GM20431 (cell line): ENCODE measurements at regions not wholly inside any gene's neighbourhood (a gene's known extent, or its start where the extent isn't known, plus 50 kb on each side); places are given as distances from the start of the nearest gene placed in this dataset.

ENCODE experiments used
- in situ Hi-C: fragments of 300-500 bp; cut with MseI, MboI; formaldehyde crosslinking; loops from one replicate; pipeline ENCODE4 v1.15.0; 2020; ENCODE audit warnings: low sequenced_read_pairs; ENCODE audit not compliant: unreplicated experiment

DNA sequence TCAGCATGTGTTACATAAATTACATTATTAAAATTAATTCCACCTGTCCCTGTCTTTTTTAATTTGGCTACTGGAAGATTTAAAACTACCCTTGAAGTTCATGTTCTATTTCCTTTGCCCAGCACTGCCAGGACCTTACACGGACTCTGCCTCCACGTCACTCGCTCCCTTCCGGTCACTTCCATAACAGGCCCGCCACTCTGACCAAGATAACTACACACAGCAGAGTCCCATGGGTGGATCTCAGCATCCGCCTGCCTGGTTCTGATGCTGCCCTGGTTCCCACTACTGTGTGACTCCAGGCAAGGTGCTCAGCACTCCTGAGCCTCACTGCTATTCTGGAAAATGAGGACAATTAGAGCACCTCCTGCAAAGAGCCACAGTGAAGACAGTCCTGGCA lies 153.3 kb upstream of the ERG start:
- in situ Hi-C loops = no loop called here

DNA sequence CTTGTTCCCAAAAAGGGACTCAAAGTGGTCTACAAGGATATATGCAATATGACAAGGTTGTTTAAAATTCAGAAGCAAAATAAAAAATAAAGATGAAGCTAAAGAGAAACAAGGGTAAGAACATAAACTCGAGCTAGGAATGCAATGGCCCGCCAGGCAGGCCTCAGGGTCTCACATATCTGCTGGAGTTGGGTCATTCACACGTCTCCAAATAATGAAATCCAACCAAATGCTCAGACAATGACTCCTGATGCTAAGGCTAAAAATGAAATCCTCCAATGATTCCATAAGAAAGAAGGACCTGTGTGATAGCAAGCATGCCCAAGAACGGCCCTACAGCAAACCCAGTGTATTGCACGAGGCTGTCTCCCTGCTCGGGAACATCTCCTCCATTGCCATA lies 153.3 kb upstream of the ETS2 start:
- in situ Hi-C loops = no loop called here

DNA sequence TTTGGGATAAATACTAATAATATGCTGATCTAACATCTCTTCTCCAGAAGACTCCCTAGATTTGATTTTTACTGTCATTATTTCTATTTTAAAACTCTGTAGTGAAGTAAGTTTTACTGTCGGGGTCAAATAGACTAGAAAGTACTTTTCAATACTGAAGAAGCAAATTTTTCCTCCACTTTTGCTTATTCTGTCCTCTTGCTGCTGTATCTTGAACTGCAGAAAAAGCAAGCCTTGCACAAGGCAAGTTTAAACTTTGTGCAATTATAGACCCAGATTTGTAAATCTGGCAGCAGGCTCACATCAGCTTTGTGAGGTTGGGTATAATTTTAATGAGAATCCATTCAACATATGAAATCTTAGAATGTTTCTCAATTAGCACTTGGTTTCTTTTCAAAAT lies 151.1 kb upstream of the ETS2 start:
- in situ Hi-C loops = no loop called here

DNA sequence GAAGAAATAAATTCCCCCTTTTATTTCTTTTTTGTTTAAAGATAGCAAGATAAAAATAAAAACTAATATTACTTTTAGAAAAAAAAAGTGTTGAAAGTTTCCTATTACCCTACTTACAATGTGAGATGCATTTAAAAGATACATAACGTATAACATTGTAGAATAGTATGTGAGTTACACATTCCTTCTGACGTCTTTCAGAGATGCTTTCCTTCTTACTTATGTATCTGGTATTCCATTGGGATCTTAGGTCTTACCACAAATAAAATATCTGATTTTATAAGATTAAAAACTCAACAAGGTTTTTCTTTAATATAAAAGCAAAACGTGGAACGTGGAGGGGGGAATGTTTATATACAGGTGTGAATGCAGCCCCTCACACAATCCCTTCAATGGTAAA lies 147.2 kb upstream of the ETS2 start:
- in situ Hi-C loops = no loop called here

DNA sequence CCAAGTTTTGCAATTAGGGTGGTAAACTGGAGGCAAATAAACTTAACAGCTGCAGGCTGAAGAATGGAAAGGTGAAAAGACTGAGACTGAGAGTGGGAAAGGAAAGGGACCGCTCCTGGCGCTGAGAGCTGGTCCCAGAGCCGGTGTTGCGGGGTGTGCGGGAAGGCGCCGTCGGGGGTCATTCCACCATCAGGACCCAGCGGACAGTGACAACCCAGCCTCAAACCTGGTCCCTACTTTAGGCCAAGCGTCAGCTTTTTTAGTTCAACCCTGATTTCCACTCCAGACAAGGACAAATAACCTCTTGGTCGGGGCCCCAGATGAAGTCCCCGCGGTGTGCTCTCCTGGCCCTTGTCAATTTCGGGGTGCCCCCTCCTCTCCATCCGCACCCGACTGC lies 145.8 kb upstream of the ETS2 start:
- in situ Hi-C loops = no loop called here

DNA sequence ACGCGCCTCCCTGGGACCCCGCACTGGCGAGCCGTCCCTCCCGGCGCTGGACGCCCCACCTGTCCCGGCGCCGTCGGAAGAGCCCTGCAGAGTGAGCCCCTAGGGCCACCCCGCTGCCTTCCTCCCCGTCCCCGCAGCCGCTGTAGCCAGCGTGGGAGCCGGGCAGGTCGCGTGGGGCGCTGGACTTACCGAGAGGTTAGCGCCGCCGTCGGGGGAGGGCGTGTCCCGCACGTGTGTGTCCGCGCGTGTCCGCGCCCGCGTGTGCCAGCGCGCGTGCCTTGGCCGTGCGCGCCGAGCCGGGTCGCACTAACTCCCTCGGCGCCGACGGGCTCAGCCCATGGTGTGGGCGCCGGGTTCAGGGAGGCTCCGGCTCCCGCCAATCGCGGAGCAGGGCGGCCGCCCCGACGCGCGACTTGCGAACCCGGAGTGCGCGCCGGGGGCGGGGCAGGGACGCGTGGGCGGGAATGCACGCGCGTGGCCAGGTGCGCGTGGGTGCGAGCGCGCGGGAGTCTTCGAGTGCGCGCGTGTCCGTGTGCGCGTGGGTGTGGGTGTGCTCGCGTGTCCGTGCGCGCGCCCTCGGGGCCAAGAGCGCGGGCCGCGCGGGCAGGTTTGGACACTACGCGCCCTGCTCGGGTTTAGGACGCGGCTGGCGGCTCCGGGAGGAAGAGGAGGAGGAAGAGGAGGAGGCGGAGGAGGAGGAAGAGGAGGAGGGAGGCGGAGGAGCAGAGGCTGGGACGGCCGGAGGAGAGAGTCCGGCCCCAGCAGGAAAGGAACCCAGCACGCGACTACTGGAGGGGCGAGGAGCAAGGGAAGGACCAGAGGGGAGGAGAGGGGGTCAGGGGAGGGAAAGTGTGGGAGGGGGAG lies 145.2 kb upstream of the ETS2 start:
- in situ Hi-C loops = no loop called here

DNA sequence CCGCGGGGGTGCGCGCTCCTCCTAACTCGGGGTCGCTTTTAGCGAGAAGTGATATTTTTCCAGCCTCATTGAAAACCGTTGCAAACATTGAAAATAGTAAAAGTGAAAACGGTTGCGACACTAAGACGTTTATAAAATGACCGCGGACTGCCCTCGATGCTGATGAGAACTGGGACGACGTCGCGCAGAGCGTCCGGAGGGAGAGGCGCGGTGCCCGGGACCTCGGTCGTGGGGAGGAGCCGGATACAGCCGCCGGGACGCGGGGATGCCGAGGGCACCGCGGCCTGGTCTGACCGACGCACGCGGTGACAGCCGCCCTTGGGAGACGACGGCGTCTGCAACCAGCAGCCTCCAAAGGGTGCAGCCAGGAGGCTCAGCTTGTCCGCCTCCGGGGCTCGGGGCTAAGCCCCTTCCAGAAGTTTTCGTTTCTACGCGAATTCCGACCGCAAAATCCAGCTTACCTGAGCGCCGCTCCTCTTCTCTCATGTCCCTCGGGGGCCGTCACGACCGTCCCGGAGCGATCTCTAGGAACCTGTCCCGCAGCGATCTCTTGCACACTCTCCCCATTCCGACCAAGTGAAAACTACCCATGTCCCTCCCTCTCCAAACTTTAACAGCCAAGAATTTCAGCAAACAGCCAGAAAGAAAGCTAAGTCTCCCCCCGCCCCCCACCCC lies 144.4 kb upstream of the ETS2 start:
- in situ Hi-C loops = no loop called here

DNA sequence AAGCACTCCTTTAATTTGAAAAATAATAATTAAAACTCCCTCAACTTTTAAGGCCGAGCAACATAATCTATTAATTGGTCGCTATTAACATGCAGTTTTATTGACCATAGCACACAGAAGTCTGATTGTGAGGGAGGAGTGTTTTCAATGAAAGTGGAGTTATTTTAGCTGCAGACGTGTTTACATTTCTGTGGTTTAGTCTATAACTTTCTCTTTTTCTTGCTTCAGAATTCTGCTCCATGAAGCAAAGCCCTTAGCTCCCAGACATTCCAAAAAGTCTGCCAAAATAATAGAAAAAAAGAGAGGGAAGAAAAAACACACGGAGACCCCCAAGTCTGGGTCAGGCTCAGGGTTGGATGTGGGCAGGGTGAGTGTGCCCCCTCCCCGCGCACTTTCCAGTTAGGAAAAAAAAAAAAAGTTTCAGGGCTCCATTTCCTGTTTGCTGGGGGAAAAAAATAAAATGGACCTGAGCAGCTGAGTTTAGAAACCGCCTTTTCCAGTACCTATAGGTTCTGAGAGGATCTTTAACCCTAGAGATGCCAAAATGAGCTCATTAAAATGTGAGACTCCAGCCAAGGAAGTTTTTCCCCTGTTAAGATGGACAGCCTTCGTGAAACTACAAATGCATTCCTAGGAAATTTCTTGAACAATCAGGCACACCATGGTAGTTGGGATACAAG lies 143.7 kb upstream of the ETS2 start:
- in situ Hi-C loops = no loop called here

DNA sequence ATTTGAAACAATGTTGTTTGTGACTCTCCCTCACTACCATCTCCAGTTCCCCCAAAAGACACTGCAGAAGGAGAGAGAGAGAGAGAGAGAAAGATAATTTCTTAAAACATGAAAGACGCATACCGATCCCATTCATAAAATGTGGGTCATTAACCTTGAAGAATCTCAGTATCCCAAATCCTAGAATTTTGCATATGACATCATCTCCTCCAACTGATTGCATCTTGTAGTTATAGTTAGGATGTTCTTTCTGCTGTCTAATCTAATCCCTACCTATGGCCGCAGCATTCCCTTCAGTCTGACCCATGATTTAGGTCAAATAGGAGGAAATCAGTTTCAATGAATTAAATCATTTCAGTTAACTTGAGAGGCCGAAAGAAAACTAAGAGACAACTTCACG lies 142.4 kb upstream of the ETS2 start:
- in situ Hi-C loops = no loop called here

DNA sequence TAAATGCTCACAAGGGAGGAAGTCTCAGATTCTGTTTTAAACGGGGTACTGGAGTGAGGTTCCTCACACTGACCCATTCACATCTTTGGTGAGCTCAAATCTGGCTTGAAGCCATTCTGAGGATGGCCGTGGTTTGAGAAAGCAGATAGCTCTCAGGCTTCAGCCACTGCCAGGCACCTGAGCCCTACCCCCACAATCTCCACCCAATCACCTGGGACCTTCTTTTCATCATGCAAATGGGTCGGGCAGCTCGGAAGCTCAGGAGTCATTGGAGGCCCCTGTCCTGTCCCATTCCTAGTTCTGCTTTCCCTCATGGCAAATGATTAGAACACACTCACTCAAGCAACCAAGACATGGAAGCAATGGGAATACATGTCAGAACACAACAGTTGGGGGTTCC lies 141.4 kb upstream of the ETS2 start:
- in situ Hi-C loops = no loop called here

DNA sequence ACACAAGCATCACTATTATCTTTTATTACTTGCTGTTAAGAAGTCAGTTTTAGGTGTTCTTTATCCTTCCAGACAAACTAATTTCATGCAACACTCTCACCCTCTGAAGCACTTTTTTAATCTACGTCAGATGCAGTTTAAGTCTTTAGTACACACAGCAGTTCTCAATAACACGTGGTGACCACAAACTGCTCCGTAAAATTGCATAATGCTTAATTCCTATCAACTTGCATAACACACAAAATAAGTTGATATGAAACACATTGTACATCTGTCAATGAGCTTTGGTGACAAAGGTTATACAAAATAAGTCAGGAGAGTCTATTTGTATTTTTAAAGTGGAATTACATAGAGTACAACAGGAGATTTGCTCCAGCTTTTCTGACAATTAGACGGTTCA lies 140.9 kb upstream of the ETS2 start:
- in situ Hi-C loops = no loop called here

DNA sequence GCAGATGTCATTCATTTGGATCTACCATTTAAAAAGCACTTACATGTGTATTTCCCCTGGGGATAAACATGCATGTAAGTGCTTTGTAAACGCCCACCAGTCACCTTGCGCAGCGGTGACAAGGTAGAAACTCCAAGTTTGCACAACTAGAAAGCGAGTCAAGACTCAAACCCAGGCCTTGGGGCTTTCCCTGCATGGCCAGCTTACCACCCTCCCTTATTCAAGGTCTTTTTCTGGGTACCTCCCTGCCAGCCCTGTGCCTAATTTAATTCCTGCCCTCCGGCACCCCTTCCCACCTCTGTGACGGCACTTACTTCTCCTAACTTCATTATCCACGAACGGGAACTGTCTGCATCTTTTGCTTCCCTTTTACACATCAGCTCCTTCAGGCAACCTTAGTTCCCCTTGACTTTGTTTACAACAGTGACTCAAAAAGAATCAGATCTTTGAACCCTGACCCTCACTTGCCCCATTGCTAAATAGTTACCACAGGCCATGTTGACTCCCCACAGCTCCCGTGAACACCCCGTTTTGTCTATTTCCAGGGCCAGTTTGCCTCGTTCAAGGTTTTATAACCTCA lies 138.3 kb upstream of the ETS2 start:
- in situ Hi-C loops = no loop called here

DNA sequence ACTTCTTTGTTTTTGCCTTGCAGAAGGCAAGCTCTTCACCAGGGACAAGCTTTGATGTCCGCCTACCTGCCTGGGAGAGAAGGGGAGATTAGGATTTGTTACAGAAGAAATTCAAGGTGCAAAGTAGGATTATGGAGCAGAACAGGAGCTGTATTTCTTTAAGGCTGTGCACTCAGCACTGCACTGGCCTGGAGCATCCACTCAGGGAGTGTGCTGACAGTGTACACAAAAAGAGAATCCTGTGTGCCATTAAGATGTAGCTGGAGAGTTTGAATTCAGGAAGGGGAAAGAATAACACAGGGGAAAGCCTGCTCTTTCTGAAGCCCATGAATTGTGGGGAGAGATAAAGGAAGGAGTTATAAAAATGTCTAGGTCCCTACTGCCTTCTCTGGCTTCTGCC lies 137.7 kb upstream of the ETS2 start:
- in situ Hi-C loops = no loop called here

DNA sequence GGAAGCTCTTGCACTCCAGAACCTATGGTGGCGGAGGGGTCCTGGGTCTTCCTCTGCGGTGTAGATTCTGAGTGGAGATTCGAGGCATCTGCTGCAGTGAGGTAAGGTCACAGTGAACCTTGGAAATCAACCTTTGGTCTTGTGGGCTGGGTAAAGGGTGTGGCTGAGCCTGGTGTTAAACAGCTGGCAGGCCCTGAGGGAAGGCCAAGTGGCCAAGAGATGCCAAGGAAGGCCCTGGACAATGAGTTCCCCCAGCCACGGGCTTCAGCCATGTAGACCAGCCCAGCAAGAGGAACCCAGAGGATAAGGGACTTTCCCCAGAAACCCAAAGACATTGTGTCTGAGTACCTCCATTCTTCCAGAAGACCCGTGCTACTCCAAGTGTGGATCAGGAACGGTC lies 137.2 kb upstream of the ETS2 start:
- in situ Hi-C loops = no loop called here

DNA sequence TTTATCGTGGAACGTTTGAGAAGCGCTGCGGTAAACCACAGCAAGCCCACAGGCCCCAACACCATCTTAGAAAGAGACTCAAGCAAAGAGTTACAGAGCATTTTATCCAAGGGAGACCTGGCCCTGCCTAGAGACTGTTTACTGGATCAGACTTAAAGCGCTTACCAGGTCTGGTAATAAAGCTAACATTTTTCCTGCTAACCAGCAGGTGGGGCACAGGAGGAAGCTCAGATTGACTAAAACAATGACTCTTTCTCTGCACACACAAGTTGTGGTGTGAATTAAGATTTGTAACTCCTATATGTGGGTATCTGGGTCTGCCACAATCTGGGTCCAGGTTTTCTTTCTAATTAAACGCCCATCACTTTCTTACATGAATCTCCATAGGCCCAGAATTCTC lies 136.5 kb upstream of the ETS2 start:
- in situ Hi-C loops = no loop called here

DNA sequence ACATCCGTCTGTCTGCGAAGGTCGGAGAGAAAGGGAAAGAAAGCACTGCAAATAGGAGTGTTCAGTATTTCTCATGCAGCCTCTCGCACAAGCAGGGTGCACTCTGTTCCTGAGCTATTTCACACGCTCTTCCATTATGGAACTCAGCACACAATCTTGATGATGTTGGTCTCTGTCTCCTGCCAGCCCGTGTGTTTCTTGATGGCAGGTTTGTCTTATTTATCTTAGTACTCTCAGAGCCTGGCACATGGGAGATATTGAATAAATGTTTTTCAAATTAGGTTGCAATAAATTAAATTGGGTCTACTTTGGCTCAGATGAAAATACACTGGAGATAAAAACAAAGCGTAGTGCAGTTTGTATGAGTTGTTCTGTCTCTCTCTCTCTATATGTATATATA lies 134.9 kb upstream of the ETS2 start:
- in situ Hi-C loops = no loop called here

DNA sequence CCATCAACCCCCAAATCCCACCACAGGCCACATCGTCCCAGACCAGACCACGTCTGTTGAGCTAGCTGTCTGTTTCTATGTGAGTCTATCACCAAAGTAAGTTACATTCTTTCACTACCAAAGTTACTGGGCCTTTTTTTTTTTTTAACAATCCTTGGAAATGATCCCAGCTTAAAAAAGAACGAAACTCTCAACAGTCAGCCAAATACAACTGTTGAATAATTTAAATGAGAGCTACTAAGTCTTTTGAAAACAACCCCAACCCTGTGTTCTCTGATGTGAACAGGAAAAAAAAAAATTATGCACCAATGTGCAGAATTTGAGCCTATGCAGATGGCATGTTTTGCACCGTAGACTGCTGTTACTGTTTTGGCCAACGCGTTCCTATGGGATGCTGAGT lies 134.0 kb upstream of the ETS2 start:
- in situ Hi-C loops = no loop called here

DNA sequence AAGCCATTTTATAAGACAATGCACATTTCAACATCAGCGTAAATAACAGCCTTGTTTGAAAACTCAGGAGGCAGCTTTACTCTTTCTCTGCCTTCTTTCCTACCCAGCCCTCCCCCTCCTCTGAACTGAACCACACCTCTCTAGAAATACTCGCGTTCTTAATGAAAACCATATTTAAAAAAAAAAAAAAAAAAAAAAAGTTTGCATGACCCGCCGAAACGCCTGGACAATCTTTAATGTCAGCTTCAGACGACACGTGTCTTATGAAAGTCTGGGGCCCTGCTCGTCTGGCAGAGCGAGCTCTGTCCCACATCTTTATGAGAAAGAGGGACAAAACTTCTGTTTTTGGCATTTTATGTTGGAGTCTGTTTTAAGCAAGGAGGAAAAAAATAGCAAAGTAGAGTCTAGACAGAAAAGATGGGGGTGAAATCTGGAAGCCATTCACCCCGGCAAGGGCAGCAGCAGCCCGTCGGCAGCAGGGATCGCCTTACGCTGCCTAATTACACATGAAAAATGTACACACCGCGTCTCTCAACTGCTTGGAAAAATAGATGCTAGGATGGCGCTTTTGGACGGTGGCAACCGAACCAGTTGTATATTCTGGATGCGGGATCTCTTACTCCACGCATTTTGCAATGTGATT lies 130.4 kb upstream of the ETS2 start:
- in situ Hi-C loops = no loop called here

DNA sequence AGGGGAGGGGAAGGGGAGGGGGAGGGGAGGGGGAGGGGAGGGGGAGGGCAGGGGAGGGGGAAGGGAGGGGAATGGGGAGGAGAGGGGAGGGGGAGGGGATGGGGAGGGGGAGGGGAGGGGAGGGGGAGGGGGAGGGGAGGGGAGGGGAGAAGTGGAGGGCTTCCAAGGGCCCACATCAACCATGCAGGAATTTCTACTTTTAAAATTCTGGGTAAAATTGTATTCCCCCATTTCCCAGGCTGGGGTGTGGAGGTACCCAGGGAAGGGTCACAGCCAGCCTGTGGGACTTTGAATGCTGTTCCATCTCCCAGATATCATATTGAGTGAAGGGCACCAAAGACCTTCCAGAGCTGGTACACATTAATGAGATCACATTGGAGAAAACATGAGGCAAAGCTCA lies 126.9 kb upstream of the ETS2 start:
- in situ Hi-C loops = no loop called here

DNA sequence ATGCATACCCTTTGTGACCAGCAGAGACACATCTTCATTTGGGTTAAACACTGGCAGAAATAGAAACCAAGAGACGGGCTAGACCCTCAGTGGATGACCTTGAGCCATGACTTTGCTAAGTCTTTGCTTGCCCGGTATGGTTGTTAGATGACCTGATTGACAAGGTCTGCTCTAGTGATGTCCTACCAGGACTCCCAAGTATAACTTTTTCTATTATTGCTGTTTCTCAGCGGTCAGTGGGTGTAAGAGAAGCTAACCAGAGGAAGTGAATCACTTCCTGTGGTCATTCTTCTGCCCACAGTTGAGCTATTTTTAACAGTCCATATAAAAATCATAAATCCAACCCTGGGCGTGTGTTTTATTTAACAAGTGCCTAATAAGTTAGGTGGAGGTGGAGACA lies 126.2 kb upstream of the ETS2 start:
- in situ Hi-C loops = no loop called here

DNA sequence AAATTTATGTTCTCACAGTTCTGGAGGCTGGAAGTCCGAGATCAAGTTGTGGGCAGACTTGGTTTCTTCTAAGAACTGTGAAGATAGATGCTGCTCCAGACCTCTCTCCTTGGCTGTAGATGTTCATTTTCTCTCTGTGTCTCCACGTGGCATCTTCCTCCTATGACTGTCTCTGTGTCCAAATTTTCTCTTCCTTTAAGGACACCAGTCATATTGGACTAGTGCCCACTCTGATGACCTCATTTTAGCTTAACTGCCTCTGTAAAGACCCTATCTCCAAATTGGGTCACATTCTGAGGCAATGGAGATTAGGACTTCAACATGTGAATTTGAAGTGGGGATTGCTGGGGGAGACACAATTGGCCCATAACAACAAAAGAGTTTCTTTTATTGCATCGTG lies 125.3 kb upstream of the ETS2 start:
- in situ Hi-C loops = no loop called here
